ENCODE measurements at regions not wholly inside any gene's neighbourhood (a gene's known extent, or its start where the extent isn't known, plus 50 kb on each side); places are given as distances from the start of the nearest gene placed in this dataset.

DNA sequence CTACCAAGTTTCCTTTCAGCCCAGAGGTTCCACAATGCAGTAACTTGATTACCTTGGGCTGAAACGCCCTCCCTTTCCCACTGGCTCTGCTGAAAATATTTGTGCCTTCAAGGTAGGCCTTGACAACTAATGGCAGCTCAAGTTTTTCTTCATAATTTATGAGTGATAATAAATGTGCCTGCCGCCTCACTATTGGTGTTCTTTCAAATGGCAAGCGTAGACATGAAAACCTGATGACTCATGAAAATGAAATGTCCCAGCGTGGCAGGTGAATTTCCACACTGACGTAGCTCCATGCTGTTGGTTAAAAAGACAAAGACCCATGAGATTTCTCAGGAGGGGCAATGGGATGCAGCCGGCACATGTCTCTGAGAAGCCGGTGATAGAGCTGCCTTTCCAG is 107.2 kb upstream of the GGTLC1 start:
- TF ChIP-seq EZH2 (IDR thresholded peaks at IDR 0.05; ENCODE audit: low read length, unreplicated experiment) (no peak), CTCF (conservative IDR thresholded peaks at IDR 0.05; ENCODE audit: low read depth, low read length) (no peak), EZH2phosphoT487 (IDR thresholded peaks at IDR 0.05; ENCODE audit: borderline replicate concordance, low read length) (no peak)
